HepG2 (cell line): ENCODE measurements at regions not wholly inside any gene's neighbourhood (a gene's known extent, or its start where the extent isn't known, plus 50 kb on each side); places are given as distances from the start of the nearest gene placed in this dataset.

Experiments
- ATAC-seq: fragments of 200-7000 bp; cut with Tn5 transposase; 3 replicates; pipeline ENCODE4 v1.9.1; 2020; ENCODE audit warnings: mild to moderate bottlenecking, moderate library complexity
- BruUV-seq: library from RNA; stranded (reverse); fragments of 400-500 nt; replicated peaks from 2 replicates; lab custom pipeline; 2021; lab: Mats Ljungman, UMichigan
- CTCF ChIA-PET: fragments of 300-600 bp; formaldehyde crosslinking; extraction: SDS; loops from one replicate; lab custom pipeline; 2021; ENCODE audit warnings: low total read pairs, inconsistent platforms, low intra/inter-chr PET ratio; lab: Yijun Ruan, JAX
- POLR2A ChIA-PET: fragments of 350-600 bp; sonication (Branson Sonifier 250); formaldehyde crosslinking; loops from one replicate; lab custom pipeline; 2020; ENCODE audit warnings: antibody characterized with exemption, inconsistent platforms; lab: Yijun Ruan, JAX
- DNase-seq: peaks from one replicate; pipeline ENCODE4 v3.0.0-alpha.2; 2015; ENCODE audit warnings: low spot score
- FAIRE-seq: peaks from 3 replicates; lab custom pipeline; 2011; peaks lifted over from hg19 to GRCh38; lab: Jason Lieb, UNC
- H2AFZ ChIP-seq: one replicate; pipeline ENCODE4 v1.6.1; 2011; ENCODE audit warnings: low read length, inconsistent platforms
- H3K27ac ChIP-seq: fragments of 300-600 bp; 3 replicates; pipeline ENCODE4 v1.8.0; 2011; ENCODE audit warnings: mixed run types, mild to moderate bottlenecking, mixed read lengths, low read length, inconsistent platforms; ENCODE audit not compliant: insufficient read depth; ENCODE audit errors: extremely low read length
- H3K27me3 ChIP-seq, 2 experiments: fragments of 200-600 bp in 1 of 2; 2 replicates in 1 of 2; 3 replicates in 1 of 2; pipeline versions ENCODE4 v1.6.0 to v1.8.0; 2011; ENCODE audit warnings: low read length in 2 of 2, mild to moderate bottlenecking in 2 of 2, moderate library complexity in 2 of 2, inconsistent platforms in 1 of 2; ENCODE audit not compliant: insufficient read depth in 2 of 2, control insufficient read depth in 1 of 2
- H3K36me3 ChIP-seq, 2 experiments: fragments of 200-600 bp in 1 of 2; replicated peaks in 1 of 2; 2 replicates in 1 of 2; 3 replicates in 1 of 2; pipeline versions ENCODE4 v1.5.1 to v1.8.0; 2011; ENCODE audit warnings: low read length in 2 of 2, inconsistent platforms in 1 of 2; ENCODE audit not compliant: insufficient read depth in 2 of 2, control insufficient read depth in 1 of 2
- H3K4me1 ChIP-seq: 2 replicates; pipeline ENCODE4 v1.5.1; 2012; ENCODE audit warnings: low read length, inconsistent platforms; ENCODE audit not compliant: insufficient read depth
- H3K4me2 ChIP-seq: 2 replicates; pipeline ENCODE4 v1.6.0; 2011; ENCODE audit warnings: low read depth, low read length, inconsistent platforms
- H3K4me3 ChIP-seq, 3 experiments: fragments of 200-600 bp in 1 of 3; sonication (generic), shearing (Covaris generic) in 1 of 3; replicated peaks in 1 of 3; 2 replicates each; pipeline ENCODE4 v1.5.1; 2011 to 2016; ENCODE audit warnings: low read length in 3 of 3, inconsistent platforms in 2 of 3, low read depth in 2 of 3, mild to moderate bottlenecking in 2 of 3, control low read depth in 1 of 3, mixed read lengths in 1 of 3; ENCODE audit not compliant: insufficient read depth in 1 of 3
- H3K79me2 ChIP-seq: one replicate; pipeline ENCODE4 v1.6.1; 2011; ENCODE audit warnings: low read length, inconsistent platforms; ENCODE audit not compliant: insufficient read depth
- H3K9ac ChIP-seq: 2 replicates; pipeline ENCODE4 v1.6.0; 2011; ENCODE audit warnings: mild to moderate bottlenecking, low read depth, low read length, inconsistent platforms; ENCODE audit not compliant: insufficient read depth
- H3K9me3 ChIP-seq: 2 replicates; pipeline ENCODE4 v1.5.1; 2012; ENCODE audit warnings: mild to moderate bottlenecking, low read length
- H4K20me1 ChIP-seq: 2 replicates; pipeline ENCODE4 v1.6.0; 2011; ENCODE audit warnings: inconsistent platforms, mild to moderate bottlenecking, low read length, moderate library complexity; ENCODE audit not compliant: insufficient read depth
- FOSL2 ChIP-seq: sonication (generic); formaldehyde crosslinking; IDR thresholded peaks from 2 replicates; pipeline ENCODE4 v1.4.0; 2020; ENCODE audit warnings: missing genetic modification reagents
- JUND ChIP-seq: sonication (generic); formaldehyde crosslinking; IDR thresholded peaks from 2 replicates; pipeline ENCODE4 v1.8.0; 2022; ENCODE audit warnings: mild to moderate bottlenecking, missing genetic modification reagents
- MTF1 ChIP-seq: sonication (generic); formaldehyde crosslinking; IDR thresholded peaks from 2 replicates; pipeline ENCODE4 v1.5.0; 2020; ENCODE audit warnings: missing genetic modification reagents
- NFRKB ChIP-seq: fragments of 450-650 bp; IDR thresholded peaks from 2 replicates; pipeline ENCODE4 v1.6.1; 2017
- NFYB ChIP-seq: sonication (generic); formaldehyde crosslinking; IDR thresholded peaks from 2 replicates; pipeline ENCODE4 v1.4.0; 2020; ENCODE audit warnings: missing genetic modification reagents
- PCBP2 ChIP-seq: fragments of 200-400 bp; formaldehyde crosslinking; optimal IDR thresholded peaks from 2 replicates; pipeline ENCODE3; 2018; ENCODE audit warnings: low read length, low read depth; ENCODE audit not compliant: poor library complexity, severe bottlenecking
- SRSF1 ChIP-seq: fragments of 200-400 bp; formaldehyde crosslinking; optimal IDR thresholded peaks from 2 replicates; pipeline ENCODE3; 2017; ENCODE audit warnings: mild to moderate bottlenecking, low read depth, low read length, moderate library complexity
- TGIF2 ChIP-seq: IDR thresholded peaks from 2 replicates; pipeline ENCODE4 v1.6.1; 2016; ENCODE audit warnings: control low read depth, missing compliant biosample characterization
- ZBTB42 ChIP-seq: sonication (generic); formaldehyde crosslinking; IDR thresholded peaks from 2 replicates; pipeline ENCODE4 v1.5.0; 2020; ENCODE audit warnings: mild to moderate bottlenecking, missing genetic modification reagents
- ZFP1 ChIP-seq: IDR thresholded peaks from 2 replicates; pipeline ENCODE4 v1.6.1; 2016
- ZNF552 ChIP-seq: sonication (generic); formaldehyde crosslinking; IDR thresholded peaks from 2 replicates; pipeline ENCODE4 v1.9.0; 2022; ENCODE audit warnings: missing genetic modification reagents, mild to moderate bottlenecking, borderline replicate concordance
- ZNF709 ChIP-seq: sonication (generic); formaldehyde crosslinking; IDR thresholded peaks from 2 replicates; pipeline ENCODE4 v1.5.0; 2020; ENCODE audit warnings: mild to moderate bottlenecking, missing genetic modification reagents
- ZSCAN31 ChIP-seq: sonication (generic); formaldehyde crosslinking; IDR thresholded peaks from 2 replicates; pipeline ENCODE4 v1.5.0; 2020; ENCODE audit warnings: low read depth, mild to moderate bottlenecking, missing genetic modification reagents
- WGBS: methylation state at CpG from one replicate; pipeline ENCODE4 v1.1.6; 2017; ENCODE audit warnings: low lambda C conversion rate; 5-methylcytosine and 5-hydroxymethylcytosine counted together
- in situ Hi-C: cut with HindIII; loops from 2 replicates; pipeline ENCODE4 v1.10.0; 2017; ENCODE audit warnings: low pct_unique_long_range_greater_than_20kb; ENCODE audit not compliant: extremely low pct_ligation_motif_present
- intact Hi-C: fragments of 100-400 bp; cut with micrococcal nuclease; formaldehyde crosslinking; loops from one replicate; pipeline ENCODE4 v1.10.0; 2022; ENCODE audit not compliant: unreplicated experiment
- TF ChIP-seq, protein P1 (sequence below): fragments of 450-650 bp; IDR thresholded peaks from 2 replicates; pipeline ENCODE4 v1.6.1; 2016

DNA sequence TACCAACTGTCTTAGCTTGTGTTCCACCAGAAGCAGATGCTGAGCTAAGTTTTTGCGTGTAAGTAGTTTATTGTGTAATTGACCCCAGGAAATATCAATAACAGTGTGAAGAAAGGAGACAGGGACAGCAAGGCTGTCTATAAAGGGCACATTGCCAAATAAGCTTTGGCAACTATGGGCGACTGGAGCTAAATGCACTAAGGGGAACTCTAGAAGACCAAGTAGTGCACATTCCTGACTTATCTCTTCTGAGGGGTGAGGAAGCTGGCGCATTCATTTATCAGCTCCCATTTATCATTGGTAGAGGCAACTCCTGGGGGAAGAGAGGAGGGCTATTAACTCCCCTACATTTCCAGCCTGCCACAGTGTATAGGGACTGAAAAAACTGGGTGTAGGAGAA is 135.0 kb downstream of the DLEU7 start:
- WGBS = 86% methylated on average over 3 of the region's 3 CpGs
- Histone ChIP-seq H3K36me3 (peaks cover 0 to 6% of the 10 kb centered on the region in 2 experiments; a peak in 1 of 5 replicates), H3K4me1 (no peaks in the 10 kb centered on the region), H3K27ac (no peak overlapping the region), H3K9me3 (no peaks in the 10 kb centered on the region), H3K27me3 (no peaks in the 10 kb centered on the region), H3K4me3 (no peak overlapping the region), H3K4me2 (no peak overlapping the region), H4K20me1 (no peaks in the 10 kb centered on the region), H3K9ac (no peak overlapping the region), H2AFZ (no peak overlapping the region), H3K79me2 (no peaks in the 10 kb centered on the region)
- in situ Hi-C loops (no loop called here), intact Hi-C loops (no loop called here)
- DNase-seq (no peak), ATAC-seq (no peak), FAIRE-seq (no peak)
- POLR2A ChIA-PET = no interaction called here
- no TSS peak for BruUV-seq
- CTCF ChIA-PET = no interaction called here
- TF ChIP-seq NFYB (CRISPR knock-in tag) (no peak), FOSL2 (CRISPR knock-in tag) (no peak), TGIF2 (CRISPR knock-in tag) (no peak), ZBTB42 (CRISPR knock-in tag) (no peak), ZNF709 (CRISPR knock-in tag) (no peak), MTF1 (CRISPR knock-in tag) (no peak), PCBP2 (no peak), JUND (no peak), ZSCAN31 (CRISPR knock-in tag) (no peak), SRSF1 (no peak), ZNF552 (no peak), NFRKB (no peak), ZFP1 (CRISPR knock-in tag) (no peak)
- TF ChIP-seq, protein P1, sequence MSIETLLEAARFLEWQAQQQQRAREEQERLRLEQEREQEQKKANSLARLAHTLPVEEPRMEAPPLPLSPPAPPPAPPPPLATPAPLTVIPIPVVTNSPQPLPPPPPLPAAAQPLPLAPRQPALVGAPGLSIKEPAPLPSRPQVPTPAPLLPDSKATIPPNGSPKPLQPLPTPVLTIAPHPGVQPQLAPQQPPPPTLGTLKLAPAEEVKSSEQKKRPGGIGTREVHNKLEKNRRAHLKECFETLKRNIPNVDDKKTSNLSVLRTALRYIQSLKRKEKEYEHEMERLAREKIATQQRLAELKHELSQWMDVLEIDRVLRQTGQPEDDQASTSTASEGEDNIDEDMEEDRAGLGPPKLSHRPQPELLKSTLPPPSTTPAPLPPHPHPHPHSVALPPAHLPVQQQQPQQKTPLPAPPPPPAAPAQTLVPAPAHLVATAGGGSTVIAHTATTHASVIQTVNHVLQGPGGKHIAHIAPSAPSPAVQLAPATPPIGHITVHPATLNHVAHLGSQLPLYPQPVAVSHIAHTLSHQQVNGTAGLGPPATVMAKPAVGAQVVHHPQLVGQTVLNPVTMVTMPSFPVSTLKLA = no peak
